ENCODE measurements at regions not wholly inside any gene's neighbourhood (a gene's known extent, or its start where the extent isn't known, plus 50 kb on each side); places are given as distances from the start of the nearest gene placed in this dataset.

DNA sequence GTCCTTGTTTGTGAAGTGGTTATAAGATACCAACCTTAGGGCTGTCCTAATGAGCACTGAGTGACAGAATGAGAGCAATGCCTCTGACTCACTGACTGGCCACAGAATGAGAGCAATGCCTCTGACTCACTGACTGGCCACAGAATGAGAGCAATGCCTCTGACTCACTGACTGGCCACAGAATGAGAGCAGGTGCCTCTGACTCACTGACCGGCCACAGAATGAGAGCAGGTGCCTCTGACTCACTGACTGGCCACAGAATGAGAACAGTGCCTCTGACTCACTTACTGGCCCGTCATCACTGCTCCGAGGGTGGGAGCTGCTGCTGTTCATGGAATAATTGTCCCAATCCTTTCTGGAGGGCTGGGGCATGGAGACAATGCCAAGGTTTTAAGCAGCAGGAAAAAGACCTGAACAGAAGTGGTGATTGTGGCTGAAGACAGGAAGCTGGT is 265.2 kb upstream of the PPP2R2D start:
- H3K4me1 Mint-ChIP-seq (ENCODE audit: low read depth), result no peaks in the 10 kb centered on the region
- no peaks in the 10 kb centered on the region for H3K27me3 Mint-ChIP-seq (ENCODE audit: insufficient read depth)
- no peak for DNase-seq

GRCh38 chr10:131636116-131636515 is 264.7 kb upstream of the PPP2R2D start:
- no peak overlapping the region for H3K27ac Mint-ChIP-seq
- no peaks in the 10 kb centered on the region for H3K27me3 Mint-ChIP-seq (ENCODE audit: insufficient read depth)
- no peak overlapping the region for H3K4me3 Mint-ChIP-seq
- no peaks in the 10 kb centered on the region for H3K36me3 Mint-ChIP-seq (ENCODE audit: low read depth)
- DNase-seq, result no peak
- TF ChIP-seq, protein P1, sequence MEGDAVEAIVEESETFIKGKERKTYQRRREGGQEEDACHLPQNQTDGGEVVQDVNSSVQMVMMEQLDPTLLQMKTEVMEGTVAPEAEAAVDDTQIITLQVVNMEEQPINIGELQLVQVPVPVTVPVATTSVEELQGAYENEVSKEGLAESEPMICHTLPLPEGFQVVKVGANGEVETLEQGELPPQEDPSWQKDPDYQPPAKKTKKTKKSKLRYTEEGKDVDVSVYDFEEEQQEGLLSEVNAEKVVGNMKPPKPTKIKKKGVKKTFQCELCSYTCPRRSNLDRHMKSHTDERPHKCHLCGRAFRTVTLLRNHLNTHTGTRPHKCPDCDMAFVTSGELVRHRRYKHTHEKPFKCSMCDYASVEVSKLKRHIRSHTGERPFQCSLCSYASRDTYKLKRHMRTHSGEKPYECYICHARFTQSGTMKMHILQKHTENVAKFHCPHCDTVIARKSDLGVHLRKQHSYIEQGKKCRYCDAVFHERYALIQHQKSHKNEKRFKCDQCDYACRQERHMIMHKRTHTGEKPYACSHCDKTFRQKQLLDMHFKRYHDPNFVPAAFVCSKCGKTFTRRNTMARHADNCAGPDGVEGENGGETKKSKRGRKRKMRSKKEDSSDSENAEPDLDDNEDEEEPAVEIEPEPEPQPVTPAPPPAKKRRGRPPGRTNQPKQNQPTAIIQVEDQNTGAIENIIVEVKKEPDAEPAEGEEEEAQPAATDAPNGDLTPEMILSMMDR (IDR thresholded peaks at IDR 0.05), result no peak
- H3K4me1 Mint-ChIP-seq (ENCODE audit: low read depth), result no peaks in the 10 kb centered on the region
- H3K9me3 Mint-ChIP-seq, result peaks cover 76% of the 10 kb centered on the region

More for the DNA sequence above, 265.2 kb upstream of the PPP2R2D start:
- no peak overlapping the region for H3K27ac Mint-ChIP-seq
- peaks cover 74% of the 10 kb centered on the region for H3K9me3 Mint-ChIP-seq
- no peak overlapping the region for H3K4me3 Mint-ChIP-seq
- TF ChIP-seq, protein P1 (IDR thresholded peaks at IDR 0.05), result no peak
- no peaks in the 10 kb centered on the region for H3K36me3 Mint-ChIP-seq (ENCODE audit: low read depth)

GRCh38 chr10:131636841-131637724 is 263.7 kb upstream of the PPP2R2D start:
- TF ChIP-seq, protein P1 (IDR thresholded peaks at IDR 0.05), result no peak
- H3K9me3 Mint-ChIP-seq, result peaks cover 72% of the 10 kb centered on the region
- H3K4me3 Mint-ChIP-seq, result no peak overlapping the region
- no peaks in the 10 kb centered on the region for H3K27me3 Mint-ChIP-seq (ENCODE audit: insufficient read depth)
- DNase-seq, result no peak
- no peaks in the 10 kb centered on the region for H3K4me1 Mint-ChIP-seq (ENCODE audit: low read depth)
- H3K27ac Mint-ChIP-seq, result no peak overlapping the region
- H3K36me3 Mint-ChIP-seq (ENCODE audit: low read depth), result no peaks in the 10 kb centered on the region

DNA sequence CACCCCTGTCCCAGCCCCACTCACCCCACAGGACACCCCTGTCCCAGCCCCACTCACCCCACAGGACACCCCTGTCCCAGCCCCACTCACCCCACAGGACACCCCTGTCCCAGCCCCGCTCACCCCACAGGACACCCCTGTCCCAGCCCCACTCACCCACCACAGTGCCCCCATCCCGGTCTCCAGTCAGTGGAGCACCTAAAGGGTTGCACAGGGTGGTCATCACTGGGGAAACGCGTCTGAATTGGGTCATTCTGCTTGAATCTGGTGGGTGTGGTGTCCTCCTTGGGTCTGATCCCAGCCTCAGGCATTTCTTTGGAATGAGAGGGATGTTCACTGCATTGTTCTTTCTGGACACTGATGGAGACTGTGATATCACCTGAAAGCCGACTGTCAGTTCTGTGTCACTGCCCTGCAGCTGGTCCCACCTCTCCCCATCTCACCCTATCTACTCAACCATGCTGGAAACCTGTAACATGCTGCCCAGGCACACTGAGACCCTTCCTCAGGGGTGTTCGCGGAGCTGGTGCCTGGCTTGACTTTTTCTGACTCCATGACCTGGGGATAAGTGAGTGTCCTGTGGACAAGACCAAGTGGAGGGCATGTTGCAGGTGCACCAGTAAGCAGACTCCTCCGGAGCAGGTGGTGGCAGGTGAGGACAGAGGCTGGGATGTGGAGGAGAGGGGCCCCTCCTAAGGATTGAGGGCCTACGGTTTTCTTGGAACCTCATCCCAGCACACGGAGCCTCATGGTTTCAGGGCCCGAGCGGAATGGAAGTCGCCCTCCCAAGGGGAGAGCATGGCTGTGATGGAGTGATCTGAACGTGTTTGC is 262.5 kb upstream of the PPP2R2D start:
- TF ChIP-seq, protein P1 (IDR thresholded peaks at IDR 0.05), result no peak
- no peaks in the 10 kb centered on the region for H3K27me3 Mint-ChIP-seq (ENCODE audit: insufficient read depth)

DNA sequence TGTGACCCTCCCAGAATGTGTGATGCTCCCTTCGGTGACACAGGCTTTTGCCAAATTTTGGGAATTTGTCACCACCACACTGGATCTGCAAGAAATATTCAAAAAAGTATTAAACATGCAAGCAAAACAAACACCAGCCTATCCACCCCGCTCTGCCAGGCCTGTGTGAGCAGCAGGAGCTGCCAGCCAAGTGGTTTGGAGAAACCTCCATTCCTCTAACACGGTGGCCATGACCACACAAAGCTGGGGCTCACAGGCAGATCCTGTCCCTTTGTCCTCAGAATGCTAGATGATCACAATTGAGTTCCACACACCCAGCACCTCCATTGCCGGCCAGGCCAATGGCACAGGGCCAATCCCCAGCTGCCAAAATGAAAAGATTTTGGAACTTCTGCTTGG is 261.9 kb upstream of the PPP2R2D start:
- no peak for DNase-seq
- H3K9me3 Mint-ChIP-seq, result peaks cover 65% of the 10 kb centered on the region
- TF ChIP-seq, protein P1 (IDR thresholded peaks at IDR 0.05), result no peak
- H3K27ac Mint-ChIP-seq, result no peak overlapping the region
- no peaks in the 10 kb centered on the region for H3K36me3 Mint-ChIP-seq (ENCODE audit: low read depth)
- H3K4me3 Mint-ChIP-seq, result no peak overlapping the region
- no peaks in the 10 kb centered on the region for H3K4me1 Mint-ChIP-seq (ENCODE audit: low read depth)
- no peaks in the 10 kb centered on the region for H3K27me3 Mint-ChIP-seq (ENCODE audit: insufficient read depth)

More for the DNA sequence above, 262.5 kb upstream of the PPP2R2D start:
- DNase-seq, result no peak
- no peaks in the 10 kb centered on the region for H3K4me1 Mint-ChIP-seq (ENCODE audit: low read depth)
- no peak overlapping the region for H3K4me3 Mint-ChIP-seq
- peaks cover 71% of the 10 kb centered on the region for H3K9me3 Mint-ChIP-seq
- H3K27ac Mint-ChIP-seq, result no peak overlapping the region
- no peaks in the 10 kb centered on the region for H3K36me3 Mint-ChIP-seq (ENCODE audit: low read depth)
